Mesodermal cell (in vitro differentiated cells): ENCODE measurements at regions not wholly inside any gene's neighbourhood (a gene's known extent, or its start where the extent isn't known, plus 50 kb on each side); places are given as distances from the start of the nearest gene placed in this dataset.

Source experiments
- H3K27ac ChIP-seq: 2 replicates; pipeline ENCODE4 v1.7.0; 2013; ENCODE audit warnings: mild to moderate bottlenecking, low read depth, low read length, moderate library complexity; ENCODE audit not compliant: severe bottlenecking
- H3K36me3 ChIP-seq: 2 replicates; pipeline ENCODE4 v1.7.1; 2013; ENCODE audit warnings: mild to moderate bottlenecking, low read length, moderate library complexity; ENCODE audit not compliant: control insufficient read depth, insufficient read depth
- H3K4me1 ChIP-seq: one replicate; pipeline ENCODE4 v1.7.1; 2013; ENCODE audit warnings: mild to moderate bottlenecking, low read length; ENCODE audit not compliant: insufficient read depth, control insufficient read depth, poor library complexity, severe bottlenecking
- H3K4me3 ChIP-seq: 2 replicates; pipeline ENCODE4 v1.7.0; 2013; ENCODE audit warnings: low read length, control low read depth, mild to moderate bottlenecking; ENCODE audit not compliant: insufficient read depth, poor library complexity, severe bottlenecking; ENCODE audit errors: extremely low read depth
- H3K9me3 ChIP-seq: 2 replicates; pipeline ENCODE4 v1.7.1; 2013; ENCODE audit warnings: mild to moderate bottlenecking, low read length, moderate library complexity; ENCODE audit not compliant: control insufficient read depth
- WGBS, 2 experiments: methylation state at CpG; one replicate each; pipeline ENCODE4 v1.1.5; 2013; ENCODE audit warnings: missing lambda C conversion rate in 2 of 2; ENCODE audit not compliant: insufficient coverage in 2 of 2; 5-methylcytosine and 5-hydroxymethylcytosine counted together

DNA sequence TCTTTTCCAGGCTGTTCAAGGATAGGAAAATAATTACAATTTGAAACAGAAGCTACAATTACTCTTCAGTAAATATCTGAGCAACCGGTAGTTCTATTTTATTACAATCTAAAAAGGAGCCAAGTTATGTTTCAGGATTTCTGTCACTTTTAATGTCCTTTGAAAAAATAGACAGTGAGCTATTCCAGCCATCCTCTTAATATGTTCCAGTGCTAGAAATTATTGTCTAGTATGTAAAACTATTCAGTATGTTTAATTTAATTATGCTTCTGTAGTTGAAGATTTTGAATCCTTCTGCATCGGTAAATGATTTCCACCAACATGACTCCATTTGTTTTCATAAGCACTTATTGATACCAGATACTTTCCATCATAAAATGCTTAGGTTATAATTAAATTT, 129.6 kb upstream of the SEMA3D start:
- Histone ChIP-seq H3K4me1 (no peaks in the 10 kb centered on the region), H3K9me3 (no peaks in the 10 kb centered on the region), H3K36me3 (no peaks in the 10 kb centered on the region), H3K4me3 (no peak overlapping the region), H3K27ac (no peak overlapping the region)
- WGBS, 2 experiments, result no CpG with 5 or more reads among the region's 2 CpGs

DNA sequence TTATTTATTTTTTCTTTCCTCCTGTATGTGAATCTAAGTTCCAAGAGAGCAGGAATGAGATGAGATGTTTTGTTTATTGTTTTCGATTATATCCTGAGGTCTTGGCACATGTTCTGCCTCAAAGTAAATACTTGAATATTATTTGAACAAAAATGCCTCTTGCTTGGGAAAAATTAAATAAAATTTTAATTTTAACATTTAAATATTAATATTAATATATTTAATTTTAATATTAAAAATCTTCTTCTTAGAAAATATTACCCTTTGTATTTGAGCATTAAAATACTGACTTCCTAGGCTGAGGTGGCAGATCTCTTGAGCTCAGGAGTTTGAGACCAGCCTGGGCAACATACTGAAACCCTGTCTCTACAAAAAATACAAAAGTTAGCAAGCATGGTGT, 123.4 kb upstream of the SEMA3D start:
- Histone ChIP-seq H3K4me3 (no peak overlapping the region), H3K27ac (no peak overlapping the region), H3K36me3 (no peaks in the 10 kb centered on the region), H3K9me3 (no peaks in the 10 kb centered on the region), H3K4me1 (no peaks in the 10 kb centered on the region)
- no CpG with 5 or more reads among the region's 1 CpG for WGBS, 2 experiments

DNA sequence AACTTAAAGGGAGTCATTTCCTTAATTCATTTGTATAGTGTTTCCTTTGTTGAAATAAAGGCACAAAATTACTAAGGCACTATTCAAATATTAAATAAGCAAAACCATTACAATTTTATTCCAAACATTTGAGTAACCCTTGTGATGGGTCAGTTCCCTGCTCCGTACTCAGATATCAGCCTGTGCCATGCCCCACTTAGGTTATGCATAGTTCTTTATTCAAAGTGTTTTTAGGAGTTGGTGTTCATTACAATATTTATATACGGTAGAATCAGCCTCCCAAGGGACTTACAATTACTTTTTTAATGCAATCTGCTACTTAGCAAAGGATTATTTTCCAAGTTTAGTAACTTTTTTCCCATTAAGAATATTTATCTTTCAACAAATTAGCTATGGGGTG, 119.3 kb upstream of the SEMA3D start:
- H3K9me3 ChIP-seq, result no peaks in the 10 kb centered on the region
- H3K27ac ChIP-seq, result no peak overlapping the region
- no peaks in the 10 kb centered on the region for H3K36me3 ChIP-seq
- no peaks in the 10 kb centered on the region for H3K4me1 ChIP-seq
- WGBS, 2 experiments, result no CpG with 5 or more reads among the region's 2 CpGs
- H3K4me3 ChIP-seq, result no peak overlapping the region

DNA sequence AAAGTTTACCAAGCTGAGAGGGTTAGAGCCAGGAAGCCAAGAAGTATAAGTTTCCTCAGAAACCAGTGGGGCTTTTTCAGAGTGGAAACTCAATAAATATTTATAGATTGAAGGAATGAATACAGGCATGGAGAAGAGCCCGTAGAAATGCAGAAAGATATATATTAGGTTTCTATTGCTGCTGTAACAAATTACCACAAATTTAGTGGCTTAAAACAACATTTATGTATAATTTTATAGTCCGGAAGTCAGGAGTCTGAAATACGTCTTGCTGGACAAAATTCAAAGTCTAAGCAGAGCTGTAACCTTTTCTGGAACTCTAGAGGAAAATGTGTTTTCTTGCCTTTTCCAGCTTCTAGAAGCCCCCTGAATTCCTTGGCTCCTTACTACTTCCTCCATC, 107.3 kb upstream of the SEMA3D start:
- H3K9me3 ChIP-seq, result no peaks in the 10 kb centered on the region
- WGBS, 2 experiments, result 100% methylated on average over 2 of the region's 3 CpGs; no CpG with 5 or more reads in 1 of the 2 experiments
- no peak overlapping the region for H3K4me3 ChIP-seq
- no peaks in the 10 kb centered on the region for H3K4me1 ChIP-seq
- H3K36me3 ChIP-seq, result no peaks in the 10 kb centered on the region
- H3K27ac ChIP-seq, result no peak overlapping the region

- Histone ChIP-seq H3K27ac (no peak overlapping the region), H3K9me3 (no peaks in the 10 kb centered on the region), H3K36me3 (no peaks in the 10 kb centered on the region), H3K4me3 (no peak overlapping the region), H3K4me1 (no peaks in the 10 kb centered on the region)
These were observed 106.2 kb upstream of the SEMA3D start for GRCh38 chr7:85292908-85293576.

DNA sequence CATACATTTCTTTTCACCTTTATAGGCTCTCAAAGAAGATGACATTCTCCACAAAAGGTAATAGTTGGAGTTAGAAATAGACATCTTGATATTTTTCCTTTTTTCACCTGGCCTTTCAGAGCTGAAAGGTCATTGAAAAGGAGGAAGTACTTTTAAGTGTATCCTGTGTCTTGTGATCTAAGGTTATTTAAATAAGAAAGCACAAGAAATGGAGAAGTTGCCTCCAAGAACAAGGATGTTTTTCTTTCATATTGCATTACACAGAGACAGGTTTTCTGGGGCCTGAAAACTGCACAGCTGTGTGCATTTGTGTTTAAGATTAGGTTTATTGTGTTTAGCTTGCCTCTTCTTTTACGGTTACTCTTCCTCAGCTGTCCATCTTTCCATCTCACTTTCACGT, 103.4 kb upstream of the SEMA3D start:
- H3K4me1 ChIP-seq, result peaks cover 6% of the 10 kb centered on the region
- WGBS, 2 experiments, result no CpG with 5 or more reads among the region's 2 CpGs
- H3K27ac ChIP-seq, result no peak overlapping the region
- H3K9me3 ChIP-seq, result no peaks in the 10 kb centered on the region
- H3K36me3 ChIP-seq, result no peaks in the 10 kb centered on the region
- H3K4me3 ChIP-seq, result no peak overlapping the region

- Histone ChIP-seq H3K4me1 (peaks cover 6% of the 10 kb centered on the region), H3K4me3 (no peak overlapping the region), H3K27ac (no peak overlapping the region), H3K36me3 (no peaks in the 10 kb centered on the region), H3K9me3 (no peaks in the 10 kb centered on the region)
- 75 to 93% methylated on average over 2 of the region's 4 CpGs for WGBS, 2 experiments
These were observed 102.4 kb upstream of the SEMA3D start for GRCh38 chr7:85289279-85289678.

DNA sequence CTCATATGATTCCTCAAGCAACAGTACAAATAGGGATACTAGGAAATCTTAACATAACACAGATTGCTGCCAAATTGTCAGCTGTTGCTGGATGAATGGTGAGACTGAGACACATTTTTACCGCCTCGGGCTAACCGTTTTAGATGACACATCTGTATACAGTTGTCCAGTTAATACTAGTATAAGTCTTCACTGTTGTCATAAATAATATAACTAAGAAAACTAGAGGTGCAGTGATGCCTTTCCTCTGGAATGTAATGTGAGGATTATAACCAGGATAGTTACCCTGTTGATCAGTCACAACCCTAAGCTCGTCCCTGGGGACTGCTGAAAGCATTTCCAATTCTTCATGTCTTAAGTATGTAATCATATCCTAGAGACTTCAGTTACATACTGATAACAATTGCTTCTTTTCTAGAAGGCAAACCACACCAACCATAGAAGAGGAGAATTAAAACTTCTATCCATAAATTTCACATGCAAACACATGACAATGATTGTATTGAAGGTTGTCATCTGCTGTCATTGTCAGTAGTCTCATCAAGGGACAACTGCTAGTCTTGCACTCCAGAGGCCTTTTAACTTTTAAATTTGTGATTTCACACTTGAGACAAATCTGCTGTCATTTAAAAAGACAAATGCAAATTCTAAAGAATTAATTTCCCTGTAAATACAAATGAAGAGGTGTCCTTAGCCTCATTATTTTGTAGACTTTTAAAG, 100.4 kb upstream of the SEMA3D start:
- H3K27ac ChIP-seq, result no peak overlapping the region
- WGBS, 2 experiments, result 100% methylated on average over 3 of the region's 4 CpGs; no CpG with 5 or more reads in 1 of the 2 experiments

GRCh38 chr7:85286446-85286845, 99.6 kb upstream of the SEMA3D start:
- H3K4me1 ChIP-seq, result peaks cover 6% of the 10 kb centered on the region
- no peaks in the 10 kb centered on the region for H3K9me3 ChIP-seq
- no peaks in the 10 kb centered on the region for H3K36me3 ChIP-seq
- 60% methylated on average over 1 of the region's 3 CpGs; no CpG with 5 or more reads in 1 of the 2 experiments for WGBS, 2 experiments
- H3K27ac ChIP-seq, result no peak overlapping the region
- no peak overlapping the region for H3K4me3 ChIP-seq

More for the DNA sequence above, 100.4 kb upstream of the SEMA3D start:
- peaks cover 6% of the 10 kb centered on the region for H3K4me1 ChIP-seq
- H3K4me3 ChIP-seq, result no peak overlapping the region
- H3K9me3 ChIP-seq, result no peaks in the 10 kb centered on the region
- no peaks in the 10 kb centered on the region for H3K36me3 ChIP-seq

GRCh38 chr7:85285527-85285926, 98.7 kb upstream of the SEMA3D start:
- Histone ChIP-seq H3K27ac (no peak overlapping the region), H3K4me3 (no peak overlapping the region), H3K4me1 (peaks cover 6% of the 10 kb centered on the region), H3K36me3 (no peaks in the 10 kb centered on the region), H3K9me3 (no peaks in the 10 kb centered on the region)
- WGBS, 2 experiments, result no CpG with 5 or more reads among the region's 1 CpG

GRCh38 chr7:85275204-85275603, 88.3 kb upstream of the SEMA3D start:
- Histone ChIP-seq H3K4me3 (no peak overlapping the region), H3K9me3 (no peaks in the 10 kb centered on the region), H3K4me1 (no peaks in the 10 kb centered on the region), H3K27ac (no peak overlapping the region), H3K36me3 (no peaks in the 10 kb centered on the region)
- WGBS, 2 experiments, result 45 to 63% methylated on average over 1 to 2 of the region's 5 CpGs
